ENCODE measurements at regions not wholly inside any gene's neighbourhood (a gene's known extent, or its start where the extent isn't known, plus 50 kb on each side); places are given as distances from the start of the nearest gene placed in this dataset.

DNA sequence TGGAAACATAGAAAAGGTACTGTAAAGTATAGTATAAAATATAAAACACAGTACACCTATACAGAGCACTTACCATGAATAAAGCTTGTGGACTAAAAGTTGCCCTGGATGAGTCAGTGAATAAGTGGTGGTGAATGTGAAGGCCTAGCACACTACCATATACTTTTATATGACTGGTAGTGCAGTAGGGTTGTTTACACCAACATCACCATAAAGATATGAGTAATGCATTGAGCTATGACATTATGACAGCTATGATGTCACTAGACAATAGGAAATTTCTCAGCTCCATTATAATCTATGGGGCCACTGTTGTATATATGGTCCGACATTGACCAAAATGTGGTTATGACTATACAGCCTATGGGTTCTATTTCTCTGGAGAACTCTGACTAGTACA lies 291.8 kb upstream of the ACTBL2 start:
- H3K27ac Mint-ChIP-seq = no peak overlapping the region
- DNase-seq = no peak
- H3K4me3 Mint-ChIP-seq = no peak overlapping the region
- POLR2A ChIA-PET = no interaction called here
- no peaks in the 10 kb centered on the region for H3K36me3 Mint-ChIP-seq
- no peaks in the 10 kb centered on the region for H3K9me3 Mint-ChIP-seq
- H3K27me3 Mint-ChIP-seq = peaks cover 2% of the 10 kb centered on the region
- ATAC-seq (ENCODE audit: low read depth) = no peak
- no peaks in the 10 kb centered on the region for H3K4me1 Mint-ChIP-seq

- no peaks in the 10 kb centered on the region for H3K36me3 Mint-ChIP-seq
- POLR2A ChIA-PET = no interaction called here
- no peak overlapping the region for H3K27ac Mint-ChIP-seq
- H3K27me3 Mint-ChIP-seq = peaks cover 5% of the 10 kb centered on the region
- H3K4me1 Mint-ChIP-seq = no peaks in the 10 kb centered on the region
- H3K4me3 Mint-ChIP-seq = no peak overlapping the region
- DNase-seq (no peak), ATAC-seq (ENCODE audit: low read depth) (no peak)
- no peaks in the 10 kb centered on the region for H3K9me3 Mint-ChIP-seq
Measured at GRCh38 chr5:57772512-57772911, 289.9 kb upstream of the ACTBL2 start.

GRCh38 chr5:57770039-57770438 lies 287.4 kb upstream of the ACTBL2 start:
- H3K9me3 Mint-ChIP-seq = no peaks in the 10 kb centered on the region
- H3K4me3 Mint-ChIP-seq = no peak overlapping the region
- POLR2A ChIA-PET = no interaction called here
- H3K27me3 Mint-ChIP-seq = peaks cover 5% of the 10 kb centered on the region
- no peak overlapping the region for H3K27ac Mint-ChIP-seq
- no peaks in the 10 kb centered on the region for H3K36me3 Mint-ChIP-seq
- ATAC-seq (ENCODE audit: low read depth) (no peak), DNase-seq (no peak)
- H3K4me1 Mint-ChIP-seq = no peaks in the 10 kb centered on the region

DNA sequence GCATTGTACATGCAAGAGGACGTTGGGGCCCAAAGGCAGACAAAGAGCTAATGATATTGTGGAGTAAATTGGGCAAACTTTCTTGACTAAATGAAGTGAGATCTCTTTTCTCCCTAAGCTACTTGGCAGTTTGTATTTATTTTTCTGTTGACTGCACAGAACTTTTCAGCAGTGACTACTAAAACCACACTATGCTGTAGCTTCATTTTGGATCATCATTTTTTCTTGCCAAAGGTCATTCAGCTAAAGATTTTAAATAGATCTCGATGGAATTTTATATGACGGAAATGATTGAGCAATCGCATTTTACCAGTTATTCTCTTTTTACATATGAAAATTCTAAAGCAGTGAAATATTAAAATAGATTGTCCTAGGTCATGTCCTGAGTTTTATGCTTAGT lies 286.1 kb upstream of the ACTBL2 start:
- DNase-seq (no peak), ATAC-seq (ENCODE audit: low read depth) (no peak)
- Mint-ChIP-seq H3K36me3 (no peaks in the 10 kb centered on the region), H3K9me3 (no peaks in the 10 kb centered on the region), H3K4me3 (no peak overlapping the region), H3K27me3 (peaks cover 5% of the 10 kb centered on the region), H3K4me1 (no peaks in the 10 kb centered on the region), H3K27ac (no peak overlapping the region)
- POLR2A ChIA-PET = no interaction called here

DNA sequence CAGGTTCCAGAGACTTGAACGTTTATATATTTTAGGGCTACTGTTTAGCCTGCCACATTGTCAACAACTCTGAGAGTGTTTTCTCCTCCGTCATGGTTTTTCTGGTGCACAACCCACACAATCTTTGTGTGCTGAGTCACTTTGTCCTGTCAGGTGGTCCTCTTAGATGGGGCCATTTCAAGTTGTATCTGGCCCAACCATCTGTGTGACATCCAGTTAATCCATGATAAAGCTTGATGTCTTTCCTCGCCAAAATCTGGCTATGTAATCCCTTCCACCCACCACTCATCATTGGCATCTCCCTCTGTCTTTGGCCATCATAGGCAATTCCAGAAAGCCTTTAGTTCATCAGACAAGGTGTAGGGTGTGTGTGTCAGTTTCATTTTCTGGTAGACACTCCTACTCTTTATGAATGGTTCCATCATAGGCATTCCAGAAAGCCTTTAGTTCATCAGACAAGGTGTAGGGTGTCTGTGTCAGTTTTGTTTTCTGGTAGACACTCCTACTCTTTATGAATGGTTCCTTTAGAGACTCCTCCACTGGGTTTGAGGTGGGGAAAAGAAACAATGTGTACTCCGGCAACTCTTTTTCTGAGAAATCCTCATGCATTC lies 282.0 kb upstream of the ACTBL2 start:
- no peak overlapping the region for H3K4me3 Mint-ChIP-seq
- H3K27ac Mint-ChIP-seq = no peak overlapping the region
- ATAC-seq (ENCODE audit: low read depth) (no peak), DNase-seq (no peak)
- peaks cover 4% of the 10 kb centered on the region for H3K27me3 Mint-ChIP-seq
- no peaks in the 10 kb centered on the region for H3K4me1 Mint-ChIP-seq
- no peaks in the 10 kb centered on the region for H3K36me3 Mint-ChIP-seq
- H3K9me3 Mint-ChIP-seq = no peaks in the 10 kb centered on the region
- POLR2A ChIA-PET = no interaction called here

- no peaks in the 10 kb centered on the region for H3K4me1 Mint-ChIP-seq
- POLR2A ChIA-PET = no interaction called here
- H3K27me3 Mint-ChIP-seq = no peaks in the 10 kb centered on the region
- no peak overlapping the region for H3K4me3 Mint-ChIP-seq
- no peak for DNase-seq
- H3K27ac Mint-ChIP-seq = no peak overlapping the region
- H3K9me3 Mint-ChIP-seq = no peaks in the 10 kb centered on the region
- ATAC-seq (ENCODE audit: low read depth) = no peak
- H3K36me3 Mint-ChIP-seq = no peaks in the 10 kb centered on the region
Measured at GRCh38 chr5:57761513-57761912, 278.9 kb upstream of the ACTBL2 start.

GRCh38 chr5:57754616-57755015 lies 272.0 kb upstream of the ACTBL2 start:
- Mint-ChIP-seq H3K9me3 (no peaks in the 10 kb centered on the region), H3K27me3 (no peaks in the 10 kb centered on the region)

GRCh38 chr5:57753446-57753845 lies 270.8 kb upstream of the ACTBL2 start:
- DNase-seq (no peak), ATAC-seq (ENCODE audit: low read depth) (no peak)
- Mint-ChIP-seq H3K36me3 (no peaks in the 10 kb centered on the region), H3K4me3 (no peak overlapping the region), H3K27me3 (no peaks in the 10 kb centered on the region), H3K27ac (no peak overlapping the region), H3K9me3 (no peaks in the 10 kb centered on the region), H3K4me1 (no peaks in the 10 kb centered on the region)
- POLR2A ChIA-PET = no interaction called here

More at GRCh38 chr5:57754616-57755015, 272.0 kb upstream of the ACTBL2 start:
- no peak overlapping the region for H3K27ac Mint-ChIP-seq
- POLR2A ChIA-PET = no interaction called here
- no peak for DNase-seq
- ATAC-seq (ENCODE audit: low read depth) = no peak
- no peaks in the 10 kb centered on the region for H3K4me1 Mint-ChIP-seq
- no peaks in the 10 kb centered on the region for H3K36me3 Mint-ChIP-seq
- no peak overlapping the region for H3K4me3 Mint-ChIP-seq

GRCh38 chr5:57751710-57752109 lies 269.1 kb upstream of the ACTBL2 start:
- POLR2A ChIA-PET = no interaction called here
- no peaks in the 10 kb centered on the region for H3K36me3 Mint-ChIP-seq

GRCh38 chr5:57750891-57751290 lies 268.3 kb upstream of the ACTBL2 start:
- H3K4me1 Mint-ChIP-seq = no peaks in the 10 kb centered on the region
- H3K4me3 Mint-ChIP-seq = no peak overlapping the region
- ATAC-seq (ENCODE audit: low read depth) = no peak
- no peaks in the 10 kb centered on the region for H3K9me3 Mint-ChIP-seq
- no peak overlapping the region for H3K27ac Mint-ChIP-seq
- DNase-seq = no peak
- H3K36me3 Mint-ChIP-seq = no peaks in the 10 kb centered on the region
- peaks cover 2% of the 10 kb centered on the region for H3K27me3 Mint-ChIP-seq
- POLR2A ChIA-PET = no interaction called here

More at GRCh38 chr5:57751710-57752109, 269.1 kb upstream of the ACTBL2 start:
- H3K4me1 Mint-ChIP-seq = no peaks in the 10 kb centered on the region
- DNase-seq (no peak), ATAC-seq (ENCODE audit: low read depth) (no peak)
- H3K9me3 Mint-ChIP-seq = no peaks in the 10 kb centered on the region
- no peak overlapping the region for H3K27ac Mint-ChIP-seq
- peaks cover 2% of the 10 kb centered on the region for H3K27me3 Mint-ChIP-seq
- no peak overlapping the region for H3K4me3 Mint-ChIP-seq

DNA sequence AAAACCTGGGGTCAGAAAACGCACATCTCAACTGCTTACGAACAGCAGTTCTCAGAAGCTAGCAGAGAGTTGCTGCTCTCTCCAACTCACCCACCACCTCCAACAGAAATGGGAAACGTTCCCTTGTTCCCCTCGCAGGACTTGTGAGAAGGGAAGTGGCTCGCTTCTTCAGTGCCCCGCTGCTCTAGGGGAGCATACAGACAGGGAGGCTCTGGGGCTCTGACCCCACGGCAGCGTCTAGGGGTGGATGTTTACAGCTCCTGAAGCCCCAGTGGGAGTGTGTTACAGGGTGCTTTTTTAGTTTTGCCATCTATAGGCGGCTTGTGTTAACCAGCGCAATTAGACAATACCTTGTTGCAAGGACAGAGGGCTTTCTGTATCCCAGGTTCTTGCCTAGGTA lies 267.7 kb upstream of the ACTBL2 start:
- Mint-ChIP-seq H3K4me3 (no peak overlapping the region), H3K36me3 (no peaks in the 10 kb centered on the region), H3K27ac (no peak overlapping the region), H3K9me3 (no peaks in the 10 kb centered on the region), H3K4me1 (no peaks in the 10 kb centered on the region), H3K27me3 (peaks cover 2% of the 10 kb centered on the region)
- ATAC-seq (ENCODE audit: low read depth) (no peak), DNase-seq (no peak)
- POLR2A ChIA-PET = no interaction called here

DNA sequence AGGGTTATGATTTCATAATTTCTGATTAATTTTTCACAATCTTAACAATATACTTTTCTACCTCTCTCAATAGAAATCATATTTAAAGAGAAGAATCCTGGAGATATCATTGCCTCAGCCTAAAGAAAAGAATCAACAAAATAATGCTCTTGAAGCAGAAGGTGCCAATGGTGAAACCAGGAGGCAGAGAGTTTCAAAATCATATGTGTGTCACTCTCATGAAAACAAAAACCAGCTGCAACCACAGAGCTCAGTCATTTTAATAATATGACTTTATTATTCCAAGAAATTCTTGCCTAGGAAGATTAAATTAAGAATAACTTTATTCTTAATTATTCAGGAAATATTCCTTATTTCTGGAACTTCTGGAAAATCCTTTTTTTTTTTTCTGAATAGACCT lies 266.8 kb upstream of the ACTBL2 start:
- no peak overlapping the region for H3K27ac Mint-ChIP-seq
- POLR2A ChIA-PET = no interaction called here
- no peaks in the 10 kb centered on the region for H3K36me3 Mint-ChIP-seq
- no peaks in the 10 kb centered on the region for H3K4me1 Mint-ChIP-seq
- ATAC-seq (ENCODE audit: low read depth) (no peak), DNase-seq (no peak)
- H3K9me3 Mint-ChIP-seq = no peaks in the 10 kb centered on the region
- peaks cover 2% of the 10 kb centered on the region for H3K27me3 Mint-ChIP-seq
- no peak overlapping the region for H3K4me3 Mint-ChIP-seq

- DNase-seq = no peak
- H3K27me3 Mint-ChIP-seq = peaks cover 2% of the 10 kb centered on the region
Measured at GRCh38 chr5:57745700-57746651, 263.4 kb upstream of the ACTBL2 start.

GRCh38 chr5:57745029-57745428 lies 262.4 kb upstream of the ACTBL2 start:
- DNase-seq = no peak
- POLR2A ChIA-PET = no interaction called here
- H3K27me3 Mint-ChIP-seq = peaks cover 2% of the 10 kb centered on the region

More at GRCh38 chr5:57745700-57746651, 263.4 kb upstream of the ACTBL2 start:
- ATAC-seq (ENCODE audit: low read depth) = no peak
- H3K27ac Mint-ChIP-seq = no peak overlapping the region
- POLR2A ChIA-PET = no interaction called here
- H3K36me3 Mint-ChIP-seq = no peaks in the 10 kb centered on the region
- no peaks in the 10 kb centered on the region for H3K4me1 Mint-ChIP-seq
- no peaks in the 10 kb centered on the region for H3K9me3 Mint-ChIP-seq
- H3K4me3 Mint-ChIP-seq = no peak overlapping the region

More at GRCh38 chr5:57745029-57745428, 262.4 kb upstream of the ACTBL2 start:
- H3K36me3 Mint-ChIP-seq = no peaks in the 10 kb centered on the region
- no peak overlapping the region for H3K4me3 Mint-ChIP-seq
- H3K4me1 Mint-ChIP-seq = no peaks in the 10 kb centered on the region
- ATAC-seq (ENCODE audit: low read depth) = no peak
- no peaks in the 10 kb centered on the region for H3K9me3 Mint-ChIP-seq
- no peak overlapping the region for H3K27ac Mint-ChIP-seq

Data from activated naive CD8-positive, alpha-beta T cell treated with anti-CD3 and anti-CD28 coated beads, Interleukin-2, amount 10 ng/mL, durations not matched to agents 7 days and 5 days (primary cell).